Osteoblast (primary cell): ENCODE measurements at regions not wholly inside any gene's neighbourhood (a gene's known extent, or its start where the extent isn't known, plus 50 kb on each side); places are given as distances from the start of the nearest gene placed in this dataset.

Experiments
- DNase-seq: peaks from one replicate; pipeline ENCODE4 v3.0.0; 2011; ENCODE audit warnings: low spot score, mixed read lengths; ENCODE audit not compliant: insufficient read length; ENCODE audit errors: missing footprints
- H2AFZ ChIP-seq: 2 replicates; pipeline ENCODE4 v1.6.0; 2011; ENCODE audit warnings: mild to moderate bottlenecking, low read length
- H3K27ac ChIP-seq: 2 replicates; pipeline ENCODE4 v1.5.1; 2011; ENCODE audit warnings: mild to moderate bottlenecking, low read depth, low read length, moderate library complexity
- H3K27me3 ChIP-seq: 2 replicates; pipeline ENCODE4 v1.6.0; 2012; ENCODE audit warnings: mild to moderate bottlenecking, control low read depth, inconsistent platforms, low read length, moderate library complexity; ENCODE audit not compliant: insufficient read depth
- H3K36me3 ChIP-seq: 2 replicates; pipeline ENCODE4 v1.5.1; 2011; ENCODE audit warnings: mild to moderate bottlenecking, low read length, control low read depth, moderate library complexity; ENCODE audit not compliant: insufficient read depth
- H3K4me1 ChIP-seq: 2 replicates; pipeline ENCODE4 v1.5.1; 2011; ENCODE audit warnings: mild to moderate bottlenecking, low read length, control low read depth, moderate library complexity; ENCODE audit not compliant: insufficient read depth
- H3K4me2 ChIP-seq: 2 replicates; pipeline ENCODE4 v1.6.0; 2011; ENCODE audit warnings: mild to moderate bottlenecking, low read length; ENCODE audit not compliant: insufficient read depth
- H3K4me3 ChIP-seq: fragments of 200-600 bp; sonication (generic); 3 replicates; pipeline ENCODE4 v1.5.1; 2012; ENCODE audit warnings: mild to moderate bottlenecking, low read length, inconsistent platforms; ENCODE audit not compliant: insufficient read depth
- H3K79me2 ChIP-seq: 2 replicates; pipeline ENCODE4 v1.6.0; 2012; ENCODE audit warnings: mild to moderate bottlenecking, low read length, control low read depth, inconsistent platforms; ENCODE audit not compliant: insufficient read depth
- H3K9me3 ChIP-seq: 2 replicates; pipeline ENCODE4 v1.5.1; 2011; ENCODE audit warnings: low read depth, low read length, control low read depth
- H4K20me1 ChIP-seq: 2 replicates; pipeline ENCODE4 v1.6.0; 2012; ENCODE audit warnings: mild to moderate bottlenecking, low read length, control low read depth; ENCODE audit not compliant: insufficient read depth
- CTCF ChIP-seq: IDR thresholded peaks from 2 replicates; pipeline ENCODE4 v1.5.1; 2011; ENCODE audit warnings: mild to moderate bottlenecking, low read depth, low read length, moderate library complexity; ENCODE audit errors: extremely low read depth

GRCh38 chr12:67002720-67003119, 266.4 kb upstream of the CAND1 start:
- no peak overlapping the region for H2AFZ ChIP-seq
- no peaks in the 10 kb centered on the region for H3K36me3 ChIP-seq
- TF ChIP-seq CTCF, result no peak
- no peaks in the 10 kb centered on the region for H3K9me3 ChIP-seq
- H3K4me1 ChIP-seq, result no peaks in the 10 kb centered on the region
- no peak for DNase-seq
- H3K79me2 ChIP-seq, result no peaks in the 10 kb centered on the region
- H3K4me2 ChIP-seq, result no peak overlapping the region
- H3K27me3 ChIP-seq, result no peaks in the 10 kb centered on the region
- no peak overlapping the region for H3K27ac ChIP-seq
- H4K20me1 ChIP-seq, result no peaks in the 10 kb centered on the region
- H3K4me3 ChIP-seq, result no peak overlapping the region

- Histone ChIP-seq H3K9me3 (no peaks in the 10 kb centered on the region), H3K27me3 (no peaks in the 10 kb centered on the region), H3K4me1 (no peaks in the 10 kb centered on the region), H3K36me3 (no peaks in the 10 kb centered on the region), H3K79me2 (no peaks in the 10 kb centered on the region), H2AFZ (no peak overlapping the region), H3K27ac (no peak overlapping the region), H3K4me3 (no peak overlapping the region), H4K20me1 (no peaks in the 10 kb centered on the region), H3K4me2 (no peak overlapping the region)
- no peak for DNase-seq
- TF ChIP-seq CTCF, result no peak
These were observed 262.5 kb upstream of the CAND1 start for GRCh38 chr12:67006610-67007009.

GRCh38 chr12:67014642-67015041, 254.5 kb upstream of the CAND1 start:
- Histone ChIP-seq H3K27ac (no peak overlapping the region), H4K20me1 (no peaks in the 10 kb centered on the region), H3K79me2 (no peaks in the 10 kb centered on the region), H3K4me3 (no peak overlapping the region), H3K36me3 (no peaks in the 10 kb centered on the region), H2AFZ (no peak overlapping the region), H3K4me2 (no peak overlapping the region), H3K9me3 (no peaks in the 10 kb centered on the region), H3K27me3 (no peaks in the 10 kb centered on the region), H3K4me1 (no peaks in the 10 kb centered on the region)
- no peak for TF ChIP-seq CTCF
- DNase-seq, result peak; percentile 62

- Histone ChIP-seq H4K20me1 (no peaks in the 10 kb centered on the region), H3K9me3 (no peaks in the 10 kb centered on the region), H3K4me2 (no peak overlapping the region), H3K27ac (no peak overlapping the region), H3K4me1 (no peaks in the 10 kb centered on the region), H2AFZ (no peak overlapping the region), H3K27me3 (no peaks in the 10 kb centered on the region), H3K4me3 (no peak overlapping the region), H3K36me3 (no peaks in the 10 kb centered on the region), H3K79me2 (no peaks in the 10 kb centered on the region)
- DNase-seq, result no peak
- no peak for TF ChIP-seq CTCF
These were observed 251.1 kb upstream of the CAND1 start for GRCh38 chr12:67018105-67018504.
